Tibial artery (tissue), 4 donors: ENCODE measurements at regions not wholly inside any gene's neighbourhood (a gene's known extent, or its start where the extent isn't known, plus 50 kb on each side); places are given as distances from the start of the nearest gene placed in this dataset.

ENCODE experiments used
- DNase-seq, 2 donors: peaks; one replicate each; pipeline ENCODE4 v3.0.0-alpha.2; 2019
- H3K27ac ChIP-seq, 2 donors: fragments of 200-600 bp; sonication (generic) in 1 of 2; 1 replicate in 1 of 2; 2 replicates in 1 of 2; pipeline ENCODE4 v1.5.1; 2018 to 2019; ENCODE audit warnings: mild to moderate bottlenecking in 1 of 2
- H3K27me3 ChIP-seq, 2 donors: fragments of 200-600 bp; sonication (generic) in 1 of 2; one replicate each; pipeline versions ENCODE4 v1.5.1 to v1.6.0; 2016 to 2019
- H3K36me3 ChIP-seq, 3 donors: fragments of 200-600 bp; sonication (generic) in 2 of 3; one replicate each; pipeline ENCODE4 v1.5.1; 2016 to 2019; ENCODE audit warnings: mild to moderate bottlenecking in 2 of 3
- H3K4me1 ChIP-seq, 4 donors: fragments of 200-600 bp; sonication (generic) in 2 of 4; 1 replicate in 3 of 4; 2 replicates in 1 of 4; pipeline ENCODE4 v1.5.1; 2016 to 2019
- H3K4me3 ChIP-seq, 2 donors: fragments of 200-600 bp; sonication (generic) in 1 of 2; 1 replicate in 1 of 2; 2 replicates in 1 of 2; pipeline ENCODE4 v1.5.1; 2018 to 2019; ENCODE audit warnings: mild to moderate bottlenecking in 2 of 2
- H3K9me3 ChIP-seq, 3 donors: fragments of 200-600 bp; sonication (generic) in 1 of 3; one replicate each; pipeline ENCODE4 v1.5.1; 2016 to 2019
- intact Hi-C: fragments of 100-400 bp; cut with DNase I; formaldehyde crosslinking; loops from one replicate; pipeline ENCODE4 v1.15.0; 2023; ENCODE audit warnings: low total_unique reads
- TF ChIP-seq, protein P1 (sequence below), 2 experiments: fragments of 200-600 bp in 1 of 2; fragments of 450-650 bp in 1 of 2; IDR thresholded peaks; one replicate each; pipeline ENCODE4 v1.5.1; 2017 to 2019; ENCODE audit warnings: antibody characterized with exemption in 2 of 2, mild to moderate bottlenecking in 1 of 2, moderate library complexity in 1 of 2

DNA sequence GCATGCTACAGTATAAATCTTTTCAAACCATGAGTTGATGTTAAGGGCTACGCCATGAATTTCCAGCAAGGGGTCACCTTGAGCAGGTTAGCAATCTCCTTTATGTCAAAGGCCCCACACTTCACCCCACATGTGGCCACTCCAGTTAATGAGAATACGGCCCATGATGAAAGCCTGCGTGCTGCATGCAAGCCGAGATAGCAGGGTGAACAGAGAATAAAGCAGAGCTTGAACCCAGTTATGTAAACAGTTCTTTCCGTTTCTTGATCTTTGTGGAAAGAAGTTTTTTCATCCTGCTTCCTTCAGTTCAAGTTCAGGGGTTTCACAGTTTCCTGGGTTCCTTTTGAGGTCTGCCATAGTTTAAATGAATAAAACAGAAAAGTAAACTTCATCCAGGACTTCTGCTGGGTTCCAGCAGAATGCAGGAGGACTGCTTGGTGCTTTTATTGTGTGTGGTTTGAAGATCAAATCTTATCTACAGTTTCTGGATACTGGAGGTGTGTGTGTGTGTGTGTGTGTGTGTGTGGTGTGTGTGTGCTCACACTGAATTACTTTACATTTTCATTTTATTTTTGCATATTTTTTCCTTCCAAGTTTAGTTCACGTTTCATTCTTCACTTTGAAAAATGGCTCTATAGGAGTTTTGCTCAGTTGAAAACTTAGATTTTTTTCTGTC, 87.1 kb downstream of the HMHB1 start:
- DNase-seq = no peak
- Histone ChIP-seq H3K36me3 (no peaks in the 10 kb centered on the region), H3K9me3 (no peaks in the 10 kb centered on the region), H3K4me3 (no peak overlapping the region), H3K27ac (no peak overlapping the region), H3K27me3 (no peaks in the 10 kb centered on the region), H3K4me1 (peaks cover 0 to 16% (median 0%) of the 10 kb centered on the region in 4 donors)
- intact Hi-C loops = no loop called here
- TF ChIP-seq, protein P1, sequence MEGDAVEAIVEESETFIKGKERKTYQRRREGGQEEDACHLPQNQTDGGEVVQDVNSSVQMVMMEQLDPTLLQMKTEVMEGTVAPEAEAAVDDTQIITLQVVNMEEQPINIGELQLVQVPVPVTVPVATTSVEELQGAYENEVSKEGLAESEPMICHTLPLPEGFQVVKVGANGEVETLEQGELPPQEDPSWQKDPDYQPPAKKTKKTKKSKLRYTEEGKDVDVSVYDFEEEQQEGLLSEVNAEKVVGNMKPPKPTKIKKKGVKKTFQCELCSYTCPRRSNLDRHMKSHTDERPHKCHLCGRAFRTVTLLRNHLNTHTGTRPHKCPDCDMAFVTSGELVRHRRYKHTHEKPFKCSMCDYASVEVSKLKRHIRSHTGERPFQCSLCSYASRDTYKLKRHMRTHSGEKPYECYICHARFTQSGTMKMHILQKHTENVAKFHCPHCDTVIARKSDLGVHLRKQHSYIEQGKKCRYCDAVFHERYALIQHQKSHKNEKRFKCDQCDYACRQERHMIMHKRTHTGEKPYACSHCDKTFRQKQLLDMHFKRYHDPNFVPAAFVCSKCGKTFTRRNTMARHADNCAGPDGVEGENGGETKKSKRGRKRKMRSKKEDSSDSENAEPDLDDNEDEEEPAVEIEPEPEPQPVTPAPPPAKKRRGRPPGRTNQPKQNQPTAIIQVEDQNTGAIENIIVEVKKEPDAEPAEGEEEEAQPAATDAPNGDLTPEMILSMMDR (IDR thresholded peaks at IDR 0.05) = no peak

DNA sequence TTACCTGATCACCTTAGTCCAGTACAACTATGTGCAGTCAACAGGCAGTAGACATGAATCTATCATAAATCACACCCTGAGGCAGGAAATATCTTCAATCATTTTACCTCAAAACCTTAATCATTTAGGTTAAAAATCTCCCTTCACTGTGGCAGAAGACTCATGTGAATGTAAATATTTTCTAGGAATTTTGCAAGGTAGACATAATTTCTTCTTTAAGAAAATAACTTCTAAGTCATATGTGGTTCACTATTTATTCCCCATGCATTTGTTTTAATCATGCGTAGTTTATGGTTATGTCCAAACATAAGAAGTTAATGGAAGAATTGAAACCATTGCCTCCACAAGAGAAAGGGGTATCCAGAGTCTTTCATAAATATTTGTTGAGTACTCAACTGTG, 97.0 kb downstream of the HMHB1 start:
- H3K27ac ChIP-seq = no peak overlapping the region
- DNase-seq = no peak
- H3K4me3 ChIP-seq = no peak overlapping the region
- H3K9me3 ChIP-seq = no peaks in the 10 kb centered on the region
- intact Hi-C loops = no loop called here
- no peaks in the 10 kb centered on the region for H3K27me3 ChIP-seq
- no peaks in the 10 kb centered on the region for H3K36me3 ChIP-seq
- H3K4me1 ChIP-seq = no peaks in the 10 kb centered on the region
- TF ChIP-seq, protein P1 (IDR thresholded peaks at IDR 0.05) = no peak

DNA sequence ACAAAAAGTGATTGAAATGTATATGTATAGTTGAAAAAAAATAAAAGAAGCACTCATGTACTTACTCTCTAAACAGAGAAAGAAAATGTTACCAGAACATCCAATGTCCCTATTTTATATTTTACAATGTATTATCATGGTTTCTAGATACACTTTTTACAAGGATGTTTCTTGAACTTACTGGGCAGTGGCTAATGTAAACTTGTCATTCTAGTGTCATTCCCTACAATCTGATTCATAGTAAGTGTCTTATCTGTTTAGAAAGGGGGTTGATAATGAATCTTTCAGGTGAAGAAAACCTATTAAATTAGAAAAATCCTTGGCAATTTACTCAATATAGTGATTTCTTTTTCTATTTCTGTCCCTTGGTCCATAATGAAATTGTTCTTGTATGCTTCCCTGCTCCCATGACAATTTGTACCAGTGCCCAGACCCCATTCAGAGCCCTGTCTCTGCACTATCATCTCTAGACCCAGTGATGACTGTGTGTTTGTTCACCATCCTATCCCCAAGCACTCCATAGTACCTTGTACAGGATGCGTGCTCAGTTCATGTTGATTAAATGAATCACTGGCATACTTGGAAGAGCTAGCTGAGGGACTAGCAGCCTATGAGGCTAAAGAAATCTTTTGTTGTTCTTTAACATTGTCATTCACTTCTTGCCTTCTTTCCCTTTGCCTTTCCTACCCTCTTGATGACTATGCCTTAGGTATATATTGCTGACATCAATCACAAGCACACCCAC, 101.2 kb downstream of the HMHB1 start:
- intact Hi-C loops = no loop called here
- Histone ChIP-seq H3K27me3 (no peaks in the 10 kb centered on the region), H3K4me3 (no peak overlapping the region), H3K36me3 (no peaks in the 10 kb centered on the region), H3K9me3 (no peaks in the 10 kb centered on the region), H3K27ac (no peak overlapping the region), H3K4me1 (no peaks in the 10 kb centered on the region)
- TF ChIP-seq, protein P1 (IDR thresholded peaks at IDR 0.05) = no peak
- no peak for DNase-seq

DNA sequence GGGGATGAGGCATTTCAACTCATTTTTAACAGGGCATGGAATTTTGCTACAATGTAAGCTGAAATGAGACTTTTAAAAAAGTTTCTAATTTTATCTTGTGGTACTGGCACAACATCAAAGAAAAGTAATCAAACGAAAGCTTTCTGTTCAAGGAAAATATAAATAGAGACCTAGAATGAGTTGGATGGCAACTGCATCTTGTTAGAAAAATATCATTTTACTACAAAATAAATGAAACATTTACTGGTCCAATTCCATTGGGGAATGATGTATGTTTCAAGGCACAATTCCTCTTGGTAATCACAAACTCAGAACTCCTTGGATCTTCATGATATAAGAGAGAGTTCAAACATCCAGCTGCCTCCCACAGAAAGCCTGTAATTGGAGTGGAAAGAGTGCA, 102.8 kb downstream of the HMHB1 start:
- TF ChIP-seq, protein P1 (IDR thresholded peaks at IDR 0.05) = no peak
- H3K9me3 ChIP-seq = no peaks in the 10 kb centered on the region
- H3K27ac ChIP-seq = no peak overlapping the region
- no peaks in the 10 kb centered on the region for H3K27me3 ChIP-seq
- no peak for DNase-seq
- H3K4me3 ChIP-seq = no peak overlapping the region
- no peaks in the 10 kb centered on the region for H3K4me1 ChIP-seq
- H3K36me3 ChIP-seq = no peaks in the 10 kb centered on the region
- intact Hi-C loops = no loop called here

DNA sequence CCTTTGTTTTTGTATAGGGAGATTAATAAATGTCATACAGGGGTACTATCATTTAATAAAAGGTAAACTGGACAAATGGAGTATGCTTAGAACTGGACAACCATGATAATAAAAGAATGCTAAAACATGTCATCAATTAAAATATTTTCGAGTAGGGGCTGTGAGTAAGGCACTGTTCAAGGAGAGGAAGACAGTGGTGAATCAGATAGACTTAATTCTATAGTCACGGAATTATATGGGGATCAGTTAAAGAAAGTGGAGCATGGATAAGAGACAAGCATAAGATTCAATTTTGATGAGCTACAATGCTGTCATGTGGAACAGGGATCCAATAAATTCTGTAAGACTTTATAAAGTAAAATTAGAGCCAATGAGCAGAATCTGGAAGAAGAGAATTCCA, 104.5 kb downstream of the HMHB1 start:
- intact Hi-C loops = no loop called here
- Histone ChIP-seq H3K36me3 (no peaks in the 10 kb centered on the region), H3K9me3 (no peaks in the 10 kb centered on the region), H3K4me1 (no peaks in the 10 kb centered on the region), H3K4me3 (no peak overlapping the region), H3K27ac (no peak overlapping the region), H3K27me3 (no peaks in the 10 kb centered on the region)
- TF ChIP-seq, protein P1 (IDR thresholded peaks at IDR 0.05) = no peak
- DNase-seq = no peak
